ENCODE measurements at regions not wholly inside any gene's neighbourhood (a gene's known extent, or its start where the extent isn't known, plus 50 kb on each side); places are given as distances from the start of the nearest gene placed in this dataset.

DNA sequence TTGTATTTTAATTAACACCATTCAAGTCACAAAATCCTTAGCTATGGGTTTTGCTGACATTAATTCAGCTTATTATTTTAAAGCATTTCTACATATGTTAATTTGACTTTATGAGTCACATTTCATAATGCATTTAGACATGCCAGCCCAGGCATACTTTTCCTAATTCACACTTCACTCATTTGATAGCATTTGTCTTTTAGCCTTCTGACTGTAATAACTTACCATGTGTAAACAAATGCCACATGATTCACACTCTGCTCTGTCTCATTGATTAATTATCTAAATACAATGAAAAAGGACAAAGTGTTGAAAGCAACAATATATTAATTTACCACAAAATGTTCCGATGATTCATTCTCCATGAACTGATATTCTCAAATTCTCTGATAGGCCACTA, 927.8 kb upstream of the EPHA6 start:
- no peak for DNase-seq

DNA sequence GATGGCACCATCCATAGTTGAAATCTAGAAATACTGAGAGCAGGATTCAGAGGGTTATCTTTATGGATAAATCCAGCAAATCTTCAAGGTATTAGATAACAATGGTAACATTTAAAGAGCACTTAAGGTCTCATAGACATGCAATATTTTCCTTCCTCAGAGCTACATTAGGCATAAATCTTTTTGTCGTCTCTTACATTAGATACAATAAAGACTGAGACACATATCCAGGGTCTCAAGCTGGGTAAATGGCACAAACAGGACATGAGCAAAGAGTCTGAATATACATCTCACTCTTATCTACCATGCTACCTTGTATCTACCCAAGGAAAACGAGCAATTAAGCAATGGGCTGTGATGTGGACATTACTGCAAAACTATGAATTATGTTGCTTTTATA, 927.3 kb upstream of the EPHA6 start:
- no peak for DNase-seq

DNA sequence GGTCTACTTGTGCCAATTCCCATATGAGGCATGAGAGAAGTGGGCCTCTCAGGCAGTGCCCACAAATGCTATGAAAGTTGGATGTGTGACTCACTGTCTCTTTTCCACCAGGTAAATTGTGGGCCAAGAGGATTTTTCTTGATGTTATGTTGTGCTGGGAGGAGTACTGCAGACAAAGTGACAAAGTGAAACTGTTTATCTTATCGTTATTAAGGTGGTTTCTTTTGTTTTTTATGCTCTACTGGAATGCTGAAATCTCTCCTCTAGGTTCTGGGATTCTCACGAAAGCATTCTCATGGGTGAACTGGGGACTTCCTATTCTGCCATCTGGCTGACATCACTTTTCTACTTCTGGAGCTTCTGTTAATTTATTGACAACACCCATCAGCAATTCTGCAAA, 919.6 kb upstream of the EPHA6 start:
- no peak for DNase-seq

DNA sequence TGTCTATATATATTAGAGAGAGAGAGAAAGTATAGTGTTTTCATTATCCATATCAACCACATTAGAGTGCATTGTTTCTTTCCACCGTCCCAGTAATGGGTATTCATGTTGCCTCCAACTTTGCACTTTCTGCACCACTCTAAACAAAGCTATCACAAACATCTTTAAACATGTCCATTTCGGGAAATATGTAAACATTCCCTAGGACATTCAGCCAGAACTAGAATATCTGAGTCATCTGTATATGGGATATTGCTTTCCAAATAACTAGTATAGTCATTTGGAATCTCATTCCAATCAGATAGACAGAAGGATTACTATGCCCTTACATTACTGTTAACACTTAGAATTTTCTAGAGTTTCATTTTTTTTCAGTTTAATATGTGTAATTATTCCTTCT, 914.9 kb upstream of the EPHA6 start:
- no peak for DNase-seq

DNA sequence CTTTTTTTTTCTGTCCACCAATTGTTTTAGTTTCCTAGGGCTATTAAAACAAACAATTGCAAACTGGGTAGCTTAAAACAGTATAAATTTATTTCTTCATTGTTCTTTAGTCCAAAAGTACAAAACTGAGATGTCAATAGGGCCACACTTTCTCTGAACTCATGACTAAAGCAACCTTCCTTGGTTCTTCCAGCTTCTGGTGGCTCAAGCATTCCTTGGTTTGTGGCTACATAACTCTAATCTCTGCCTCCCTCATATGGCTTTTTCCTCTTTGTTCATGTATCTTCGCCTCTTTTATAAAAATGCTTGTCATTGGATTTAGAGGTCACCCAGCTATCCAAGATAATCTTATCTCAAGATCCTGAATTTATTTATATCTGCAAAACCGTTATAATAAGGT, 914.5 kb upstream of the EPHA6 start:
- no peak for DNase-seq

DNA sequence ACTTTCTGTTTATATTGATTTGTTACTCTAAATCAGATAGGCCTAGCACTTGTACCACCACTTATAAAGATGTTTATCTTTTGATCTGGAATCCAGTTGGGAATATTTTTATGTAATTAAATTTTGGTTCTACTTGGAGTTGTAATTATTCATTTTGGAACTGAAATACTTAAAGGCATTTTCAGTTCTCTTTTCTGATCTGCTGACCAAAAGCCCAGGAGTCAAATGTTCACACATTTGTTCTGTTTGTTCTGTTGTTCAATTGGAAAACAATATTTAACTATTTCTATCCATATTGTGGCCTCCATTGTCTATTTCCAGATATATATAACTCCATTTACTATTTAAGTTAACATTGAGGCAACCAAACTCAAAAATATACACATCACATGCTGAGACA, 912.4 kb upstream of the EPHA6 start:
- DNase-seq: no peak

DNA sequence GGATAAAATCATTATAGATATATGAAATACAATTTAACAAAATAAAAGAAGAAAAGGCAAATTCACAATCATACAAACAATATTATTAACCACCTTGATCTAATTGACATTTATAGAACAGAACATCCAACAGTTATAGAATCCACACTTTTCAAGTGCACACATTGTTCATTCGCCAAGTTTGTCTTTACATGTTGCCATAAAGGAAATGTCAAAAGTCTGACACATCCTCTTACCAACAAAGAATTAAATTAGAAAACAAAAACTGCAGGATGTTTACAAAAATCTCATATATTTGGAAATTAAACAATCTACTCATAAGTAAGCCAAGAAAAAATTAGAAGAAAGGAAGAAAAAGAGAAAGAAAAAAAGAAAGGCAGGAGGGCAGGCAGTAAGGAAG, 909.2 kb upstream of the EPHA6 start:
- no peak for DNase-seq

DNA sequence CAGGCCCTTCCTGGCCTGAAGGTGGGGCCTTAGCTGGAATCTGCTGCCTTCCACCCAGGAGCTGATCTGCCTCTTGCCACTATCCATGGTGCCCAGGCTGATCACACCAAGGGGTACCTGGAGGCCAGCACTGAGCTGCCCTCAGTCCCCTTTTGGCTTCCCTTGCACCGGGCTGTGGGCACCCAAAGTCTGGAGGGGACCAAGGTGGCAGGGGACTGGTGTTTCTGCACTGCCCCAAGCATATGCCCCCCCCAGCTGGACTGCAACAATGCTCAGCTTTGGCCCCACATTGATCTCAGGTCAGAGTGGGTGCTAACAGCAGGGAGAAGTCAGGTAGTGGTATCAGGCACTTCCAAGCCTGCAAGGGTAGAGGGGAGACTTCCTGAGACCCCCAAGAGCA, 902.6 kb upstream of the EPHA6 start:
- no peak for DNase-seq

DNA sequence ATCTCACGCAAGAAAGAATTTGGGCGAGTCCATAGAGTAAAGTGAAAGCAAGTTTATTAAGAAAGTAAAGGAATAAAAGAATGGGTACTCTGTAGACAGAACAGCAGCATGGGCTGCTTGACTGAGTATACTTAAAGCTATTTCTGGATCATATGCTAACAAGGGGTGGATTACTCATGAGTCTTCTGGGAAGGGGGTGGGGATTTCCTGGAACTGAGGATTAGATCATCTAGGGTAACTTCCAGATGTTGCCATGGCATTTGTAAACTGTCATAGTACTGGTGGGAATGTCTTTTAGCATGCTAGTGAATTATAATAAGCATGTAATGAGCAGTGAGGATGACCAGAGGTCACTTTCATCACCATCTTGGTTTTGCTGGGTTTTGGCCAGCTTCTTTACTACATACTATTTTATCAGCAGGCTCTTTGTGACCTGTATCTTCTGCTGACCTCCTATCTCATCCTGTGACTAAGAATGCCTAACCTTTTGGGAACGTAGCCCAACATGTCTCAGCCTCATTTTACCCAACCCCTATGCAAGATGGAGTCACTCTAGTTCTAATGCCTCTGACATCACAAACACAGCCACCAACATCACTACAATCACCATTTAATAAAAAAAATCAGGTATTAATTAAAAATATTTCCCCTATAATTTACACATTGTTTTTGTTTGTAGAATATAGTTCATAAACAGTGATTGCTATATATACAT, 890.7 kb upstream of the EPHA6 start:
- no peak for DNase-seq

DNA sequence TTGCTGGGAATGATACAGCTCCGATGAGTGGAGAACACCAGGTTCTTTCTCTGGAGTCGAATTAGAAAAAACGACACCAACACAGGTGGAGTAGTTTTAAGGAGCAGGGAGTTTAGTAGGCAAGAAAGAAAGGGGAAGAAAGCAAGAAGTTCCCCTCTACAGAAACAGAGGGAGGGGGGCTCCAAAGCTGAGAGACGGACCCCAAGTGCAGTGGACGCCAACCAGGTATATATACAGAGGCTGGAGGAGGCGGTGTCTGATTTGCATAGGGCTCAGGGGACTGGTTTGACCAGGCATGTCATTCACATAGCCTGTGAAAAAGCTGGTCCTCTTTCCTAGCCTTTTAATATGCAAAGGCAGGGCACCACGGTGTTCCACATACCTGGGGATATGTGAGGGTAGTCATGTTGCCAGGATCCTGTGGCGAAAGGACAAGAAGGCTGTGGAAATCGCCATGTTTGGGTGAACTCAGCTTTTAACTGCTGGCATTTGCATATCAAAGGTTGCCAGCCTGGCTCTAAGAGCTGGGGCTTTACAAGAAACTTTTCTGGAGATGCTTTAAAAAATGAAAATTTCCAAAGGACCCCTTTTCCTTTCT, 887.4 kb upstream of the EPHA6 start:
- DNase-seq: no peak

DNA sequence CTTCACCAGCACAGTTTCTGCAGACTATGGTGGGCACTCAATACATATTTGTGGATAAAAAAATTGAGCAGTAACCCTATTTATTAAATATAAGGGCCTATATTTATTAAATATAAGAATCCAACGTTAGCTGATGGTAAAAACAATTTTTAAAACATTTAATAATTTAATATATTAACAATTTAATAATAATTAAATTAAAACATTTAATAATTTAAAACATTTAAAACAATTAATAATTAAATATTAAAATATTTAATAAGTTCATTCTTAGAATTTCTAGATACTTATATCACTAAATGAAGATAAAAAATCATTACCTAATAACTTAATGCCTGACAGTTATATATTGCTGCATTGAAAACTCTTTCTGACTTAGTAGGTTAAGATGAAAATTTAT, 880.2 kb upstream of the EPHA6 start:
- no peak for DNase-seq

DNA sequence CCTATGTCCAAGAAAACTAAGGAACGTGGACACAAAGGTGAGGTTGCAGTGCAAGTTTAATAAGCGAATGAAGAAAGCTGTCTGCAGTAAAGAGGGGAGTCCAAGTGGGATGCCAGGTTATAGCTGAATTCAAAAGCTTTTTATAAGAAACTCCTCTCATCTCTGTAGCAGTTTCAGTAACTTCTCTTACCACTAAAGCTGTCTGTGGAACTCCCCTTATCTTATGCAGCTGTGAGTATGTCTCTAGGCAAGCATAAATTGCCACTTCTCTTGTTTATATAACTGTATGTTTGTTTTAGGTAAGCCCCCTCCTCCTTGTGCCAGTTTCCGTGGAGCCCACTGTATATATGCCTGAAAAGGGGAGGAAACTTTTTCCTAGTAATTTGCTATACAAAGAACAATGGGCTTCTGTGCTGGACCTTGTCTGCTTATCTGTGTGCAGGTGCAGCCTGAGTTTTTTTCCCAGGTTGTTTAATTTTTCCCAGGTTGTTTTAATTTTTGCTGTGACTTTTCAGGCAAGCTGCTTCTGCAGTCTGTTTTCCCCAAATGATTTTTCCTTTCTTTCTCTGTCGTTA, 875.1 kb upstream of the EPHA6 start:
- DNase-seq: no peak

DNA sequence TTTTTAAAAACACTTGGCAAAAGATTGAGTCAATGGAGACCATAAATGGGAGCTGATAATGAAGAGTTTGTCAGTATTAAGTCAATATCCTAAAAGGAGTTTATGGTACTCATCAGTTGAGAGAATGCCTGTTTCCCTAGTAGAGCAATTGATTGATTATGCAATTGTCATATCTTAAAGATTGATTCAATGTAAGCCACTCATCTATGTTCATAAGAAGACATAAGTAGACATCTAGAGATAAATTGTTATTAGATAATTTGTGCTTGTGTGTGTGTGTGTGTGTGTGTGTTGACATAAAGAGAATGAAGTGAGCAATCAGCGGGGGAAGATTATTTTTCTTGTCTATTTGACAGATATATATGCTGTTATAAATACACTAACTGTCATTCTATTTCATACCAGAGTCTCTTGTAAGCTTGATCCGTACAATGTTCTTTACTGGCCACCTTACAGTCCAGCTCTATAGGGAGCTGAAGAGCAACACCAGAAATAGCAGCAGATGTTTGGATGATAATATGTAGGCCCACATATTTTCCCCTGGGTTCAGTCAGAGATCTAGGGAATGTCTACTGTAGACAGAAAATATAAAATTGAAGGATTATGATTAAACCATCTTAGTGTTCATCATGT, 848.6 kb upstream of the EPHA6 start:
- no peak for DNase-seq

DNA sequence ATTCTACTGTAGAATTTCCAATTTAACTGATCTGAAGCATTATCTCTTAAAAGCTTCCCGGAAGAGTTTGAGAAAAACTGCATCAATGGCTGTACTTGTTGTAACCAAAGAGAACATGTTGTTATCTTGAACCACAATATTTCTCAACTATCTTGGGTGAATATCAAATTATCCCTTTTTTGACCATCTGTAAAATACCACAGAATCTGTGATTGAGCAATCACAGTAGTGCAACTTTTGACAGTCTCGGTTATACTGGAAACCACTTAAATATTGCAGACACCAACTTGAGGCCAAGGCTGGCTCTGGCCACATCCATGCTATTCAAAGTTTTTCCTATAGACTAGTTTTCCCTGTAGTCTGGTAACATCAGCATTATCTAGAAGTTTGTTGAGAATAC, 842.8 kb upstream of the EPHA6 start:
- DNase-seq: no peak

DNA sequence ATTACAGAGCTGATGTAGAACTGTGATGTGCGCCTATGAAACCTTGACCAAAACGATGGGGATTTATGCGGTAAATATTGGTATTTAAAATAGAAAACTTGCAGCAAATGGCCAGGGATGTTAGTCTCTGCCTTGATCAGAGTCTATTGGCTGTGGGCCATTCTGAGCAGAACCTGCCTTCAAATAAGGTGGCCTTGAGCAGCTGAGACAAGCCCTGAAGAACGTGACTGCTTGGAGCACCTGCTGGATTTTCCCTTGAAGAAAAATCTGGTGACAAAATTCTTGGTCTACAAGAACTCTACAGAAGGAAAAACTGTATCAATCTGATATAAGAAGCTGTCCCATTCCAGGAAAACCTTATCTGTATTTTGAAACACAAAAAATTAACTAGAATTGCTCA, 820.1 kb upstream of the EPHA6 start:
- DNase-seq: no peak

DNA sequence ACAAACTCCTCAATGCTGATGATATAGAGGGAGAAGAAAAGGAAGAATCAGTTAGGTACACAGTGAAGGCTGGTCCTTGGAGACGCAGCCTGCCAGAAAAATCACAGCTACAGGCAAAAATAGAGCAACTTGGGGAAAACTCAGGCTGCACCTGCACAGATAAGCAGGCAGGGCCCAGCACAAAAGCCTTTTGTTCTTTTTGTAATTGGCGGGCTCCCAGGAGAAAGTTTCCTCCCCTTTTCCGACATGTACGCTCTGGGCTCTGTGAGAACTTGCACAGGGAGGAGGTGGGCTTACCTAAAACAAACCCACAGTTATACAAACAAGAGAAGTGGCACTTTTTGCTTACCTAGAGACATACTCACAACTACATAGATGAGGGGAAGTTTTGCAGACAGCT, 813.4 kb upstream of the EPHA6 start:
- no peak for DNase-seq

DNA sequence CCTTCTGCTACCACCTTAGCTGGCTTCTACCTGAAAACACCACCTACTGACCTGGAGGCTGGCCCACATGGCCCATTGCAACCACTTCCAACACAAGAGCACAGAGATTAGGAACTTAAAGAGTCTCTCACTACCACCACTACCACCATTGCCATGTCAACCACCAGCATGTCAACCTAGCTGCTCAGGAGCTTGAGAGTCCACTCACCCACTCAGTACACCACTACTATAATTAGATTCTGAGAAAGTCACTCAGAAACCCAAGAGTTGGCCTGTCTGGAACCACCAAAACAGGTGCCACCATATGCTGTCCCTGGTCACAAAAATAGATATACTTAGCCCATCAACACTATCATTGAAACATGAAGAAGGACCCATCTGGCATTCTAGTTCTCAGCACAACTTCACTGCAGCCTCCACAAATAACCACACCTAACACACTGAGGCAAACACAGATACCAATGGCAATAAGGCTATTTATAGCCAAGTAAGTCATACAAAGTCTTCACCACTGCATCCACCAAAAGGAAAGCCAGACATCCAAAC, 806.7 kb upstream of the EPHA6 start:
- no peak for DNase-seq

DNA sequence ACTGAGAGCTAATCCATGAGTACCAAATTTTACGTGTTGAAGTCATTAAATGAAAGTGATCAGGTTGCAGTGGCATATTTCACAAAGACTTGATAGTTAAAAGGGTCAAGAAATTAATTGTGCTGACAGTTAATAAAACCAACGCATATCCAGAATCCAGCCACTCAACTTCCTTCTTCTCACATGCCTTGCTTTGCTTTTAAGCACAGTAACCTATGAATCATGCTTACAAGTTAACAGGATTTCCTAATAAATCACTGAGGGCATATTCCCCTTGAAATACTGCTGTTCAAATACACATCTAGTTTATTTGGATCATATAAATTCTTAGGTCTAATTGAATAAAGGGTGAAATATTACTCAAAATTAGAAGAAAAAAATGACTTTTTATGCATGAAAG, 801.5 kb upstream of the EPHA6 start:
- no peak for DNase-seq

DNA sequence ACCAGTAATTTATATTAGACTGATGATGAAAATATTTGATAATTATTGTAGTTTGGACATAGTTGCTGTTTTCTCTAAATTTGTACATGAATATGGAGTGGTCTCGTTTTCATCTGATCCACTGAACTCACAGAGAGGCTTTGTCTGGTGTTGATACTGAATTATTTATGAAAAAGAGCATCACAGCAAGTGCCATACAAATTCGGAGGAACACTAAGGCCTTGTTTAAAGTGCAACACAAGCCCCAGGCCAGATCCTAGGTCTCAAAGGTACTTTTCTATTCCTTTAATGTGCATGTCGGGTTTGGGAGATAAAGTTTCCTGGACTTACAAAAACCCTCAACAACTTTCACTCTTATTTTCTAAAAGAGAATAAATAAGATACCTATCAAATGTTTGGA, 796.8 kb upstream of the EPHA6 start:
- no peak for DNase-seq

DNA sequence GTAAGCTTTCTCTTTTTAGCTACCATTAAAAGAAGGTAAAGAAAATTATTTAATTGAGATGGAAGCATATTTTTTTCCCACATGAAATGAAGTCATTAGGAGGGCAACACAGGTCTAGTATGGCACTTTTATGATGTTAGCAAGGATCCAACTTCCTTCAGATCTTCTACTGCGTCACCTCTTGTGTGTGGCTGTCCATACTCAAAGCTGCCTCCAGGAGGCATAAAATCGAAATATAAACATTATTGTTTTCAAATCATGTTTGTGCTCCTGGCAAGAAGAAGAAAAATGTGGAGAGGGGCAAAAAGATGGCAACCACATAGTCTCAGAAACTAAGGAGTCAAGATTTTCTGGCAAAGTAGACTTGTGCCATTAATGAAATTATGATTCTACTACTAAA, 791.7 kb upstream of the EPHA6 start:
- no peak for DNase-seq

DNA sequence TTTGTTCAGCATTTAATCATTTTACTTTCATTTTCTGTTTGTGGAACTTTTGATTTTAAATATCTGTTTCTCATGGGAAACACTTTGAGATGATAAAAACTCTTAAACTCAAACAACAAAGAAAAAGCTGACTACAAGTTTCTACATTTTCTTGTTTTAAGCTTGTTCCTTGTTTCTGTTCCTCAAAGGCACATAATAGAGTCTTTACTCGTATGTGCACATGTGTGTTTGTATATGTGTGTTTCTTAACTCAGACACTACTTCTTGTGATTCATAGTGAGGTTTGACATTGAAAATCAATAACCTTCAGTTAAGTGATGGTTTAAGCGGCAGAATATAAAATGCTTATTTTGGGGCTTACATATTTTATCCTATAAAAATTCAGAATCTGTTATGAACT, 786.7 kb upstream of the EPHA6 start:
- DNase-seq: no peak

DNA sequence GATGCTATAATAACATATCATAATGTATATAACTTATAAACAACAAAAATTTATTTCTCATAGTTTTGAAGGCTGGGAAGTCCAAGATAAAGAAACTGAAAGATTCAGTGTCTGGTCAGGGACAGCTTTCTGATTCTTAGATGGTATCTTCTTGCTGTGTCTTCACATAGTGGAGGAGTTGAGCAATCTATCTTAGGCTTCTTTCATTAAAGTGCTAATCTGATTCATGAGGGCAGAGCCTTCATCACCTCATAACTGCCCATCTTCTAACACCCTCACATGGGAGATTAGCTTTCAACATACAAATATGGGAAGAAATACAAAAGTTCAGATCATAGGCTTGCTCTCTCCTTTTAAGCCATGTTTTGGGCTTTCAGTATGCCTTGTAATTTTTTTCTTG, 774.8 kb upstream of the EPHA6 start:
- no peak for DNase-seq

DNA sequence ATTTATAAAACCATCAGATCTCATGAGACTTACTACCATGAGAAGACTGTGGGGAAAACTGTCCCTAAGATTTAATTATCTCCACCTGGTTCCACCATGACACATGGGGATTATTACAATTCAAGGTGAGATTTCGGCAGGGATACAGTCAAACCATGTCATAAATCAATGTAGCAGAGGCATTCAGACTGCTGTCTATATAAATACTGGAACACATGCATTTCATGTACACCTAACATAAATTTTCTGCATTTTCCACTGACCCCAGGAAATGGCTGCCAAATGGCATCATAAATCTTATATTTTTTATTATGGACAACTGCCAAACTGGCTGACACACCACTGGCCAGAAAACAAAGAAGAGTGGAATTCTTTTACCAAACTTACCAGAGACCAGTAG, 755.1 kb upstream of the EPHA6 start:
- DNase-seq: no peak

DNA sequence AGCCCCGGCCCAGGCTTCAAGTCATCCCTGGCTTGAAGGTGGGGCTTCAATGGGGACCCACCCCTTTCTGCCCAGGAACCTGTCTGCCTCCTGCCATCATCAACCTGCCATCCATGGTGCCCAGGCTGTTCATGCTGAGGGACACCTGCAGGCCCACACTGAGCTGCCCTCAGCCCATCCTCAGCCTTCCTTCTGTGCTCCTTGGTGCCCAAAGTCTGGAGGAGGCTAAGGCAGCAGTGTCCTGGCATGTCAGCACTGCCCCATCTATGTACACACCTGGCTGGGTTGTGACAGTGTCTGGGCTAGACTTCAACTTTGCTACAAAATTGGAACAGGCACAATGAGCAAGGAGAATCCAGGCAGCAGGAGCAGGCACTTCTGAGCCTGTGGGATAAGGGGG, 745.3 kb upstream of the EPHA6 start:
- DNase-seq: no peak
